HG03571 (cell line): ENCODE measurements at regions not wholly inside any gene's neighbourhood (a gene's known extent, or its start where the extent isn't known, plus 50 kb on each side); places are given as distances from the start of the nearest gene placed in this dataset.

Source experiments
- ATAC-seq: cut with Tn5 transposase; IDR thresholded peaks from one replicate; pipeline ENCODE4 v1.9.1; 2021; ENCODE audit not compliant: unreplicated experiment

DNA sequence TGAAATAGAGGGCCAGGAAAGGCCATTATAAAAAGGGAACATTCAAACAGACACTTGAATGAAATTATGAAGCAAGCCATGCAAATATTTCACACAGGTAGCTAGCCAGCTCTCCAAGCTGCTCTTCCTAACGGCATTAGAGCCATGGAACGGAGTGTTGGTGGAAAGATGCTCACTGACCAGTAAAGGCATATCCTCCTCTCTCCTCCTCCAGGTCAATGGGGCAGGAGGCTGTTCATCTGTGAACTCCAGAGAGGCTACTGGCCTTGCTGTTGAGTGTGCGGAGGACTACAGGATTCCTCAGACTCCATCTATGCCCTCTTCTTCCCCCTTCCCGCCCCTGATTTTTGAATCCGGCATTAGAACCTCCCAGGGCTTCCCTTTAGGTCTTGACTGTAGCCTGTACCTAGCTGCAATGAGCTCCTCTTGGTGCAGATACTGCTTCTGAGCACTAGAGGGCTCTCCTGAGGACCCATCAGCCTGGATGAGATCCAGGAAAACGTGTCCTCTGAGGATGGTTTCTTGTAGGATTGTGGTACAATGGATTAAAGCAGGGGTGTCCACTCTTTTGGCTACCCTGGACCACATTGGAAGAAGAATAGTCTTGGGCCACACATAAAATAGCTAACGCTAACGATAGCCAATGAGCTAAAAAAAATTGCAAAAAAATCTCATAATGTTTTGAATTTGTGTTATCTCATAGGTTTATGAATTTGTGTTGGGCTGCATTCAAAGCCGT lies 162.2 kb downstream of the SREK1 start:
- peak; percentile 73 for ATAC-seq

GRCh38 chr5:66306844-66307315 lies 162.8 kb downstream of the SREK1 start:
- ATAC-seq, result no peak

- peak; percentile 68 for ATAC-seq
Measured at GRCh38 chr5:66307647-66308241, 163.6 kb downstream of the SREK1 start.

DNA sequence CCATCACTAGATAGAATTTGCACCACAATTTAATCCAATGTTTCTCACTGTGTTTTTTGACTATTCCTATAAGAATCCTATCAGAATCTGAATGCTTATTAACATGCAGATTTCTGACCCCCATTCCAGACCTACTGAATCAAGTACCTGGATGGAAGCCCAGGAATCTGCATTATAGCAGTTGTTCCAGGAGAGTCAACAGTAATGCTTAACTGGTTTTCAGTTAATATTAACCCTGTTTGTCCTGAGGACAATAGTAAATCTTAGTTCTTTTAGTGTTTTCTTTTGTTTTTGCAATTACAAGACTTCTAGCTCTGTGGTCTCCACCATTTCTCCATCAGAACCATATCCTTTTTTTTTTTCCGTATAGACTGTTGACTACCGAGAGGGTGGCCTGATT lies 168.2 kb downstream of the SREK1 start:
- no peak for ATAC-seq

DNA sequence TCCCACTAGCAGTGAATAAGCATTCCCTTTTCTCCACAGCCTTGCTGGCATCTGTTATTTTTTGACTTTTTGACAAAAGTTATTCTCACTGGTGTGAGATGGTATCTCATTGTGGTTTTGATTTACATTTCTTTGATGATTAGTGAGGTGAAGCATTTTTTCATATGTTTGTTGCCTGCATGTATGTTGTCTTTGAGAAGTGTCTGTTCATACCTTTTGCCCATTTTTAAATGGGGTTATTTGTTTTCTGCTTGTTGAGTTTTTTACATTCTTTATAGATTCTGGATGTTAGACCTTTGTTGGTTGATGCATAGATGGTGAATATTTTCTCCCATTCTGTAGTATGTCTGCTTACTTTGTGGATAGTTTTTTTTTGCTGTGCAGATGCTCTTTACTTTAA lies 171.7 kb downstream of the SREK1 start:
- no peak for ATAC-seq

DNA sequence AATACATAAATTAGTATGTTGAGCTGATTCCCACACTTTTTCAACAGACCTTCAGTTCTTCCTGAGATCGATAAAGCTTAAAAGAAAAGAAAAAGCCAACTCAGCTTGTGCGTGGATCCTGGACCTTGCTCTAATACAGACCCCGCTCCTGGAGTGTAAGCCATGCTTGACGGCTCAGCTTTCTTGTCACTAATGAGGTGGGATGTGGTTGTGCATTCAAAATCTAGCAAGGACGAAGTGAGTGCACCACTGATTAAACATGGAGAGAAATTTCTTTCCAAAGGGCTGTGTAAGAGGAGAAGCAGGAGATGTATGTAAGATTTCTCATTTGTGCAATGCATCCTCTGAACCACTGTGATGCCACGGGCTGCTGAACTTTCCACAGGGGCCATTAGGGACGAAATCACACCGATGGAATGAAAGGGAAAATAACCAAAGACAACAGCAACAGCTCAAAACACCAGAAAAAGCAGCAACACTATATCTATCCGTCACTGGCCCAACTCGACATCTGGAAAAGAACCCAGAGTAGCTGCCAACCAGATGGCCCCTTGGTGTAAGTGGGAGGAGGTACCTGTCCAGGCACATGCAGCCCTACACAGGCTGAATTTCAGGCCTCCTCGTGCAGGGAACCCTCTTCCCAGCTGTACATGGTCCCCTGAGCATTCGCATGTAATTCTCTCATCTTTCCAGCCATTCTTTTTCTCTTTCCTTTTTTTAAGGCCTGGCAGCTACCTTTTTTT lies 178.9 kb downstream of the SREK1 start:
- ATAC-seq, result no peak

DNA sequence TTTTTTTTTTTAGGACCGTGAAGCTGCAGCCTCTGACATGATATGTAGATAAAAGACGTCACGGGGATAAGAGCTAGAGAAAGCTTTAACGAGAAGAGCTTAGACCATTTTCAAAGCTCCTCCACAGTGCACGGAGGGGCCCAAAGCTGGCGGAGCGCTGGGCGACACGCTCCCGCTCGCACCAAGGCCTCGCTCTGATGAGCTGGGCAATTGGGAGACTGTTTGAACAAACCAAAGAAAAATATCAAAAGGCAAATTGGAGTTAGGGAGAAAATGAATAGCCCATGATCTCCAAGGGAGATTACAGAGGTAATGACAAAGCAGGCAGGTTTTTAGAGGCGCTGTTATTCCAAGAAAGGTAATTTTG lies 179.4 kb downstream of the SREK1 start:
- ATAC-seq, result no peak

GRCh38 chr5:66324357-66324756 lies 180.3 kb downstream of the SREK1 start:
- no peak for ATAC-seq

- no peak for ATAC-seq
Measured at GRCh38 chr5:66326276-66326675, 182.2 kb downstream of the SREK1 start.

GRCh38 chr5:66327008-66327407 lies 182.9 kb downstream of the SREK1 start:
- no peak for ATAC-seq

GRCh38 chr5:66329078-66329477 lies 185.0 kb downstream of the SREK1 start:
- ATAC-seq, result no peak

DNA sequence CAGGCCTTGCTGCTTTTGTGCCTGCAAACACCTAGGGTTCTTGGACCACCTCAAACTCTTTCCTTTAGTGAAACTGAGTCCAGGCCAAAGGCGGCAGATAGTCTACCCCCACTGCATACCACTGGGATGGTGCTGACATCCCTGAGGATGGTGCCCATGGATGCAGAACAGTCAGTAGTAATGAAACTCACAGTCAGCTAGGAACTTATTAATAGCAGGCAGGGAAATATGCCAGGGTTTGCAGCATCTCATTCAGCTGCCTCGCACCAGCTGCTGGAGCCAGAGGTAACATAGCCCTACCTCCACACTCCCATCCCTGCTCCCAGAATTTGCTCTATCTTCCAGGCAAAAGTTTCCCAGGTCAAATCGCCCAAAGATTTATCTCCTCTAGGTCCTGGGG lies 189.1 kb downstream of the SREK1 start:
- ATAC-seq, result no peak

GRCh38 chr5:66337626-66338226 lies 193.6 kb downstream of the SREK1 start:
- ATAC-seq, result no peak

DNA sequence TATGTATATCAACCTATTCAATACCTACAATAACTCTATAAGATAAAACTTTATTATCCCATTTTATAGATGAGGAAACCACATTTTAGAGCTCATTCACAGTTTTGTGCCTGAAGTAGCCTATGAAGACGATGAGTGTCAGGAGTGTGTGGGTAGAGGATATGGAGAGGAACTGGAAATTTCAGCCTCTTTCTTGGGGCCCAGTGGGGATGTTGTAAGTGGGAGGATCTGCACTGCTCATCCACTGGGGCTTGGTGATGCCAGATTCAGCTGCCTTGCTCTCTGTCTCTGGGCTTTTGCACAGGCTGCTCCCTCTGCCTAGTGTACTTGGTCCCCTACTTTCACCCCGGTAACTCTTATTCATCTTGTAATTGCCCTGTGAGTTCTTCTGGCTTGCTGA lies 194.7 kb downstream of the SREK1 start:
- ATAC-seq, result no peak

- ATAC-seq, result no peak
Measured at GRCh38 chr5:66339896-66340295, 195.8 kb downstream of the SREK1 start.

DNA sequence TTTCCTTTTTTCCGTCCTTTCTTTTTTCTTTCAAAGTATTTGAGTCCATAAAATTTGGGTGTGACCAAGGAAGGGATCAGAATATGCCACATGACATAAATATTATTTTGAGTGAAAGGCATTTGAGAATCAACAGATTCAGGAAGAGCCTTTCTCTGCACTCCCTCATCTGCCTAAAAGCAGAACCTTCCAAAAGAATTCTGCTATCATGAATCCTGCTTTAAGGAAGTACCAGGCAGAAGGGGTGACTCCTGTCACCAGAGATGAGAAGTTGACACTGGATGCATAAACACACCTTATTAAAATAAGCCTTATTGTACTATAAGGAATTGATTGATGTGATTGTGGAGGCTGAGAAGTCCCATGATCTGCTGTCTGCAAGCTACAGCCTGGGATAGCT lies 196.7 kb downstream of the SREK1 start:
- ATAC-seq, result no peak

DNA sequence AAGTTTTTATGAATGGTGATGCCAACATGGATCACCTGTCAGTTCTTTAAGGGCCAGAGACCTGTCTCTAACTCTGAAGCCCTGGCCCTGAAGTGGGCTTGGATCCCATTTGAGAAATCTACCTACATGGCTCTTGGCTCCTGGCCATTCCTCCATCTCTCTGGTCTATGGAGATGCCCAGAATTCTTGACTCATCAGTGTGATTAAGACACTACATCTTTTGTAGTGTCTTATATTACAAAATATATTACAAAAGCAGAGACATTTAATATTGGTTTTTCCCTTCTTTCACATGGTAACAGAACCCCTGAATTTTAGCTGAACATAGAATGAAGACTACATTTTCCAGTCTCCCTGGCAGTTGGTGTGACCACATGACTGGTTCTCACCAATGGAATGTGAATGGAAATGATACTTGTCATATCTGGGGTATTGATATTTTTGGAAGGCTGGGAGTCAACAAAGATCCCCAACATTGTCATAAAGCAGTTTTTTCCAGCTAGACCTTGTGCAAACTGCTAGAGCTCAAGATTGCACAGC lies 198.3 kb downstream of the SREK1 start:
- ATAC-seq, result no peak

DNA sequence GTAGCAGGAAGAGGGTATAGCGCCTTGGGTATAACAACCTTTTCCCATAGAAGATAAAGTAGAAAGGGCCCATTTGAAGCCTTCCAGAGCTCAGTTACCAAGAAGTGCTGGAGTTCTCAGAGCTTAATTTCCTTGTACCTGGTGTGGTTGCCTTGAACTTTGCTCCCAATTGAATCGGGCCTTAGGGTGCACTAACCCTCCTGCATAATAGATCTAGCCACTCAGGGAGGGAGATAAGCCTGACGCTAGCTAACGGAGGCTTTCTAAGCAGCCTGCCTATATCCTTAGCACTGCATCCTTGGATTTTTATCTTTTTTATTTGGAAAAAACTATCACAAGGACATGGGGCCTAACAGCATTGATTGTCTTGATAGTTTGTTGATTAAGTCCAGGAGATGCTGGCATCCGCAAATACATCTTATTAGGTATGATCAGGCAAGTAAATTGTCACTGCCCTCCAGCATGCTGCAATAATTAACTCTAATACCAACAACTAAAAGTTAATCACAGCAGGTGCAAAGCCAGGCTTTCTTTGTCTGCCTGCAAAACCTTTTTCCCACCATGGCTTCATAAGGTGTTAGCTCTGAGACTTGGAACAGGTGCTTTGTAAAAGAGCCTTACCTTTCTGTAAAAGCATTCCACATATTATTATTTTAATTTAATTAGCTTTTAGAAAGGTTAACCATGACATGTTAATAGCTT lies 199.4 kb downstream of the SREK1 start:
- ATAC-seq, result no peak

DNA sequence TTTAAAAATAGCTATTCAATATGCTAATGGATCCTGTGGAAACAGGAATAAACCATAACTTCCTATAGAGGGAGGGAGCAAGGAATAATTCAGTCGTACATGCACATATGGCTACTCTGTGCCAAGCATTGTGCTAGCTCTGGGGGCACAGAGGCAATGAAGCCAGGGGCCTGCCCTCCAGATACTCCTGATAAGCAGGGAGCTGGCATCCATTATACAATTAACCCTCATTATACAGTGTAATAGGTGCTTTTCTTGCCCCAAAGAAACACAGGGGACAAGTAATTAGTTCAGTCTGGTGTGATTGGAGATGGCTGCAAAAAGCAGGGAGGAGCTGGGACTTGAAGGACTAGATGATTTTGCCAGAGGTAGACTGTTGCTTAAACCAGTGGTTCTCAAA lies 200.4 kb downstream of the SREK1 start:
- no peak for ATAC-seq

DNA sequence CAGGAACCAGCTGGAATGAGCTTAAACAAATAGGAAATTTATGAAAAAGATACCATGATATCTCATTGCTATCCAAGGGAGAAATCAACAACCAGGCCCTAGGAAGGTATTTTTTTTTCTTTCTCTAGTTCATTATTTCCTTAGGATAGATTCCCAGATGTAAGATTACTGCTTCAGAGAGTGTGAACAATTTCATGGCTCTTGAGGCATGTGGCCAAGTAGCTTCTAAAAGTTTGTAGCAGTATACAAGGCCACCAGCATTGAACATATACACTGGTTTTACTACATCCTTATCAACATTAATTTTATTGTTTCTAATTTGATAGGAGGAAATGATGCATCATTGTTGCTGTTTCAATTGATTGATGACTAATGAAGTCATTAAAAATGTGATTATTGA lies 201.2 kb downstream of the SREK1 start:
- no peak for ATAC-seq

DNA sequence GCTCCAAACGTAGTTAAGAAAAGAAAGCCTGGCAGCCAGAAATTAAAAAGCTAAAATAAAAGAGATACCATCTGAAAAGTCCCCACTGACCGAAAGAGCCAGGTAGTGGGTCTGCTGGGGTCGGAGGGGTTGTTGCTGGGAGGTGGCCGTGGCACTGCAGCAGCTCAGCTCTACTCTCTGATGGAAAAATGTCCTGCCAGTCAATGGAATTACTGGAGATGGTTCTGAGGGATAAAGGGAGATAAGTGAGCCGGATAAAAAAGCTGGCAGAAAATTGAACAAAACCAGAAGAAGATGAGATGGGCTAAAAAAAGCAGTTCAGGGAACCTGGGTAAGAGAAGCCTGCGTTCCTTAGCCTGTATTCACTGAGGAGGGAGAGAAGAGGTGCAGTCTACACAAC lies 202.8 kb downstream of the SREK1 start:
- no peak for ATAC-seq
